WERI-Rb-1 (cell line): ENCODE measurements at regions not wholly inside any gene's neighbourhood (a gene's known extent, or its start where the extent isn't known, plus 50 kb on each side); places are given as distances from the start of the nearest gene placed in this dataset.

Experiments
- DNase-seq: peaks from one replicate; pipeline ENCODE4 v3.0.0-alpha.2; 2020
- H3K27ac ChIP-seq: fragments of 250-450 bp; sonication (Bioruptor Pico); 2 replicates; pipeline ENCODE4 v1.5.1; 2020; ENCODE audit warnings: mild to moderate bottlenecking, moderate library complexity
- H3K27me3 ChIP-seq: fragments of 250-450 bp; sonication (Bioruptor Pico); 2 replicates; pipeline ENCODE4 v1.5.1; 2021; ENCODE audit warnings: mild to moderate bottlenecking, low read depth, moderate library complexity; ENCODE audit not compliant: insufficient read depth, severe bottlenecking
- H3K36me3 ChIP-seq: fragments of 250-450 bp; sonication (Bioruptor Pico); 2 replicates; pipeline ENCODE4 v1.5.1; 2020; ENCODE audit warnings: mild to moderate bottlenecking, moderate library complexity
- H3K4me3 ChIP-seq: 2 replicates; pipeline ENCODE4 v1.5.1; 2011; ENCODE audit warnings: low read depth, mild to moderate bottlenecking, control low read depth, low read length
- H3K9me3 ChIP-seq: fragments of 250-450 bp; sonication (Bioruptor Pico); 2 replicates; pipeline ENCODE4 v1.5.1; 2021; ENCODE audit warnings: mild to moderate bottlenecking, moderate library complexity; ENCODE audit not compliant: severe bottlenecking
- TF ChIP-seq, protein P1 (sequence below): IDR thresholded peaks from 2 replicates; pipeline ENCODE4 v1.5.1; 2011; ENCODE audit warnings: low read depth, mild to moderate bottlenecking, control low read depth, inconsistent platforms, low read length

DNA sequence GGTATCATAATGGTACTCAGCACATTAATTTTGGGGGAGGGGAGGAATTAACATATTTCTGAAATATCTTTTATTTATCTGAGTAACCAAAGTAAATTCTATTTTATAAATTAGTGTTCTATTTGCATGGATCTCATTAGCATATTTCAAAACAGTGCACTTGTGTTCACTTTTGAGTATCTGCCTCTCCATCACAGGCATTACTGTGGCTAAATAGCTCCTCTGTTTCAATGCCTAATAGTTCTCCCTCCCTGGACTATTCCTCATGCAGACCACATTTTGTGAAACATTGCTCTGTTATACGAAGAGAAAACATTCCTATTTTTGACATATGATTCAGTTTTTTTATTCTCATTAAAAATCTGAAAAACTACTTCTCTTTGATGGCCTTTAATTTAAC lies 1127.8 kb downstream of the TUSC7 start:
- Histone ChIP-seq H3K27ac (no peak overlapping the region), H3K27me3 (peaks cover 43% of the 10 kb centered on the region), H3K9me3 (no peaks in the 10 kb centered on the region), H3K36me3 (no peaks in the 10 kb centered on the region), H3K4me3 (no peak overlapping the region)
- no peak for DNase-seq
- TF ChIP-seq, protein P1, sequence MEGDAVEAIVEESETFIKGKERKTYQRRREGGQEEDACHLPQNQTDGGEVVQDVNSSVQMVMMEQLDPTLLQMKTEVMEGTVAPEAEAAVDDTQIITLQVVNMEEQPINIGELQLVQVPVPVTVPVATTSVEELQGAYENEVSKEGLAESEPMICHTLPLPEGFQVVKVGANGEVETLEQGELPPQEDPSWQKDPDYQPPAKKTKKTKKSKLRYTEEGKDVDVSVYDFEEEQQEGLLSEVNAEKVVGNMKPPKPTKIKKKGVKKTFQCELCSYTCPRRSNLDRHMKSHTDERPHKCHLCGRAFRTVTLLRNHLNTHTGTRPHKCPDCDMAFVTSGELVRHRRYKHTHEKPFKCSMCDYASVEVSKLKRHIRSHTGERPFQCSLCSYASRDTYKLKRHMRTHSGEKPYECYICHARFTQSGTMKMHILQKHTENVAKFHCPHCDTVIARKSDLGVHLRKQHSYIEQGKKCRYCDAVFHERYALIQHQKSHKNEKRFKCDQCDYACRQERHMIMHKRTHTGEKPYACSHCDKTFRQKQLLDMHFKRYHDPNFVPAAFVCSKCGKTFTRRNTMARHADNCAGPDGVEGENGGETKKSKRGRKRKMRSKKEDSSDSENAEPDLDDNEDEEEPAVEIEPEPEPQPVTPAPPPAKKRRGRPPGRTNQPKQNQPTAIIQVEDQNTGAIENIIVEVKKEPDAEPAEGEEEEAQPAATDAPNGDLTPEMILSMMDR = no peak

DNA sequence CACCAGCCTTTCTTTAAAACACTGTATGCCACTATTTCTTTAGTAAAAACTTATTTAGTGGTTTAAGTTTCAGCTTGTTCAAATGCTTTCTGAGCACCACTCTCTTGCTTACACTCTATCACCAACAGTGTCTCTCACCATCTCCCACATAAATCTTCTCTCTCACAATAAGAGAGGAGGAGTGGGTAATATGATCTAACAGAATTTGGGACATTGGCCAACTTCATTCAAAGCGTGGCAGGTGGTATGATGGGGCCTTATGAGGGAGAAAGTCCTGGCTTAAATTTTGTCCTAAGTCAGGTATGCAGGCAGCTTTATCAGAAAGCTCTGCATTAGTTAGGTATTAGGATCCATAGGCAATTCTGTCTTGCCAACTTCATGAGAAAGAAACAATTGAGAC lies 1132.5 kb downstream of the TUSC7 start:
- no peak overlapping the region for H3K27ac ChIP-seq
- no peaks in the 10 kb centered on the region for H3K9me3 ChIP-seq
- TF ChIP-seq, protein P1 = no peak
- no peak overlapping the region for H3K4me3 ChIP-seq
- no peak for DNase-seq
- peaks cover 30% of the 10 kb centered on the region for H3K27me3 ChIP-seq
- no peaks in the 10 kb centered on the region for H3K36me3 ChIP-seq

DNA sequence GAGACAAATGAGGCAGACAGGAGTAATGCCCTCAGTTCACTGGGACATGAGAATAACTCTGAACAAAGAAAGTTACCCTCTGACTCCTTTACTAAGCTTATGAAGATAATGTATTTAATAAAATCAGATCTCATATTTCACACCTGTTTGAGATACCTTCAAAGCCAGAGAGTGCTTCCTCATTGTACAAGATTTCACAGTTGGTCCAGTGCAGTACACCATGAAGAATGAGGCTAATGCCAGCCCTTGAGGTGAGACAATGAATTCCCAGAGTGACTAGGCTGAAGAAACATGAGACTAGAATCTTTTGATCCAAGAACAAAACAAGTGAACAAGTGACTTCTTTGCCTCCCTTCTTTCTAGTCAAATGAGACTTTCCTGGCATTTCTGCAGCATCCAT lies 1133.8 kb downstream of the TUSC7 start:
- TF ChIP-seq, protein P1 = no peak
- Histone ChIP-seq H3K4me3 (no peak overlapping the region), H3K27me3 (peaks cover 28% of the 10 kb centered on the region), H3K27ac (no peak overlapping the region), H3K9me3 (no peaks in the 10 kb centered on the region), H3K36me3 (no peaks in the 10 kb centered on the region)
- no peak for DNase-seq

DNA sequence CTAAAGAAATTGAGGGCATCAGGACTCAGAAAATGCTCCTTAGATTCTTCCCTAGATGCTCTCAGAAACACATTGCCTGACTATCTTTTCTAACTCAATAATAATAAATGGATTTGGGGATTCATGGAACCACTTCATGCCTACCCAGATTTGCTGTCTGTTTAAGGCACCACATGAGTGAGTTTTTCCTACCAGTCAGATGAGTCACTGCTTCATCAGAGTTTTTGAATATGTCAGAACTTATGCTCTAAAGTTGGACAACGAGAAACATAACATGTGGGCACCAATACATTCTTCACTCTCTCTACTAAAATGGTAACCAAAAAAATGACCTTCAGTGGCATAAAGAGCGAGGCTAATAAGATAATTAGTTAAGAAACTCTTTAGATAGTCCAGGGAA lies 1135.1 kb downstream of the TUSC7 start:
- no peaks in the 10 kb centered on the region for H3K9me3 ChIP-seq
- H3K4me3 ChIP-seq = no peak overlapping the region
- no peak overlapping the region for H3K27ac ChIP-seq
- H3K27me3 ChIP-seq = peaks cover 29% of the 10 kb centered on the region
- DNase-seq = no peak
- no peaks in the 10 kb centered on the region for H3K36me3 ChIP-seq
- TF ChIP-seq, protein P1 = no peak

DNA sequence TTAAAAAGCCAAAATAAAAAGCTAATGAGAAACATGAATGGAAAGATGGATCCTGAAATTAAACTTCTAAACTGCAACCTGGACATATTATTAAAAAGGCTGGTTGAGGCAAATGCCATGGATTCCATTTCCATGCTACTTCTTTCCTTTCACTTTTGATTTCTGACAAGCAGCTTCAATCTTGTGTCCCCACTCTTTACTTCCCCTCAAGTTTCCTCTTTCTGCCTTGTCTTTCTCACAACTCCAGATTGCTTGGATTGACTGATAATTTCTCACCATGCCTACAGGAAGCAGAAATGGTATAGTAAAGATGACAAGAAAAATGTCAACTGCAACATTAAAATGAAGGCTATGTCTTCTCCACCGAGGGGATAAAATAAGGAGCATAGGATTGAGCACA lies 1136.7 kb downstream of the TUSC7 start:
- TF ChIP-seq, protein P1 = no peak
- Histone ChIP-seq H3K27me3 (peaks cover 31% of the 10 kb centered on the region), H3K4me3 (no peak overlapping the region), H3K27ac (no peak overlapping the region), H3K9me3 (no peaks in the 10 kb centered on the region), H3K36me3 (no peaks in the 10 kb centered on the region)
- DNase-seq = no peak

DNA sequence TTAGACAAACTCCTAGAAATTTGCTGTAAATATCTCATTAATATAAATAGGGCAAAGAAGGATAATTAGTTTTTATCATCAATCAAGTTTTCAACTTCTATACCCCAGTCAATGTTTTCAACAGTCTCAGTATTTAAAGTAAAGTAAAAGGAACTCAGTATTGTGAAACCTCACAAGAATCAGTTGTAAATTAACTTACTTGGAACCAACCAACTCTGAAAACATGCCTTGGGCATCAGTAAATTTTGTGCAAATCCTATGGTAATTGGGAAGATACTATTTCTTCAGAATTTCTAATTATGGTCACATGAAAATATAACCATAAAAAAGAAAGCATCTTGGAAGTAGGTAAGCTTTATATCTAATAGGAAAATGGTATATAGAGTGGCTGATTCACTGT lies 1139.0 kb downstream of the TUSC7 start:
- Histone ChIP-seq H3K36me3 (no peaks in the 10 kb centered on the region), H3K4me3 (no peak overlapping the region), H3K9me3 (no peaks in the 10 kb centered on the region), H3K27ac (no peak overlapping the region), H3K27me3 (peaks cover 35% of the 10 kb centered on the region)
- no peak for DNase-seq
- TF ChIP-seq, protein P1 = no peak
